HG03060 (cell line): ENCODE measurements at regions not wholly inside any gene's neighbourhood (a gene's known extent, or its start where the extent isn't known, plus 50 kb on each side); places are given as distances from the start of the nearest gene placed in this dataset.
"Not testable (repeated sequence)": the region's sequence is repeated elsewhere in the genome, so short reads cannot be mapped to it uniquely, and the experiment has no call there.

ENCODE experiments used
- ATAC-seq: cut with Tn5 transposase; IDR thresholded peaks from one replicate; pipeline ENCODE4 v1.9.1; 2021; ENCODE audit warnings: low read depth, moderate number of reproducible peaks; ENCODE audit not compliant: unreplicated experiment

DNA sequence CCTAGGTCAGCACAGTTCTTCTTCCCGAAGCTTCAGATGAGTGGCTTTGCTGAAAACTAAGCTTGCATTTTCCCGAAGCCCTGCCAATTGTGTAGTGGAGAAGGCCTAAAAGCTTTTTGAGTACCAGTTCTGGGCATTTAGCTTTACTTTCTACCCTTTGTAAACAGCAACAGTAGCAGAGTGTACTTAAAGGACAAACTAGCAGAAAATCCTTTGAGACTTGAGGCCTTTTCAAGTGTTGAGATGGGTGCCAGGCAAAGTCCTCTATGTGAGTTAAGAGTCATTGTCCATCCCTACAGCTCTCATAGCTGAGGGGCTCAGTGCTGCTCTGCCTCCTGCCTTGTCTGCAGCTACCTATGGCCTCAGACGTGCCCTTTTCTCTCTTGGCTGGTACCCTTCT is 368.2 kb downstream of the CCSER2 start:
- no peak for ATAC-seq

DNA sequence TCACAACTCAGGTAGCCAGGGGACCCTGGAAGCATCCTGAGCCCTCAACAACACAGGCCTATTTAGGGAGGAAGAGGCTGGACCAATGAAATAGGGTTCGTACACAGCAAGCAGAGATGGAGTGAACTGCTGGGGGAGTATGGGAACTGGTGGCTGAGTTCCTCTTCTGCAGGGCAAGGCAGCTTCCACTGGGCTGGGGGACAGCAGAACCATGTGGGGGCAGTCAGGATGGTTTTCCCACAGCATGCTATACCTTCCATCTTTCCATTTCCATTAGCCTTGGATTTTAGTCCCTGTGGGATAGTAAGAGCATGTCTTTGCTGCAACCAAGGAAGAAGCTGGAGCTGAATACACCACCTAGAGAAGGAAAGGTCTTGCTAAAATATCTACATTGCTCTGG is 370.6 kb downstream of the CCSER2 start:
- ATAC-seq: no peak

- ATAC-seq: no peak
These were observed 372.4 kb downstream of the CCSER2 start for GRCh38 chr10:84700668-84701369.

- no peak for ATAC-seq
These were observed 373.0 kb downstream of the CCSER2 start for GRCh38 chr10:84701370-84701720.

GRCh38 chr10:84704101-84704500 is 375.7 kb downstream of the CCSER2 start:
- no peak for ATAC-seq

DNA sequence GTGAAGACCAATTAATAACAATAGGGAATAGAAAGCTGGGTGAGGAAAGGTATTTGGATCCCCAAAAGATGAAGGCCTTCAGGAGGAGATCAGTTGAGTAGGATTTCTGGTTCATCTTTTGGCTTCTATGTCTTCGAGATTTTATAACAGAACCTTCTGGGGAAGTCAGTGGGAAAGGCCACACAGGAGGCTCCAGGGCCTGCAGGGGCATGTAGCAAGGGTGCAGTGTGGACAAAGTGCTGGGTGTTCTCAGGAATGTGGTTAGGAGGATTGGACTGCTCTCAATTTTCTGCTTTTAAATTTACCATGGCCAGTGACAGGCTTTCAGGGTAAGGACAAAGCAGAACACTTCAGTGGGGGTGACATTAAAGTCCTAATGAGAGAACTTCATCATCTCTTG is 378.0 kb downstream of the CCSER2 start:
- ATAC-seq: no peak

- no peak for ATAC-seq
These were observed 378.5 kb downstream of the CCSER2 start for GRCh38 chr10:84706875-84707274.

- ATAC-seq: no peak
These were observed 387.5 kb downstream of the CCSER2 start for GRCh38 chr10:84715911-84716310.

GRCh38 chr10:84718877-84719616 is 390.7 kb downstream of the CCSER2 start:
- ATAC-seq: no peak

- ATAC-seq: no peak
These were observed 391.3 kb downstream of the CCSER2 start for GRCh38 chr10:84719687-84720086.

- no peak for ATAC-seq
These were observed 399.0 kb downstream of the CCSER2 start for GRCh38 chr10:84727398-84727797.

GRCh38 chr10:84739126-84739525 is 410.7 kb downstream of the CCSER2 start:
- ATAC-seq: not testable (repeated sequence)

- ATAC-seq: no peak
These were observed 411.3 kb downstream of the CCSER2 start for GRCh38 chr10:84739641-84740040.

DNA sequence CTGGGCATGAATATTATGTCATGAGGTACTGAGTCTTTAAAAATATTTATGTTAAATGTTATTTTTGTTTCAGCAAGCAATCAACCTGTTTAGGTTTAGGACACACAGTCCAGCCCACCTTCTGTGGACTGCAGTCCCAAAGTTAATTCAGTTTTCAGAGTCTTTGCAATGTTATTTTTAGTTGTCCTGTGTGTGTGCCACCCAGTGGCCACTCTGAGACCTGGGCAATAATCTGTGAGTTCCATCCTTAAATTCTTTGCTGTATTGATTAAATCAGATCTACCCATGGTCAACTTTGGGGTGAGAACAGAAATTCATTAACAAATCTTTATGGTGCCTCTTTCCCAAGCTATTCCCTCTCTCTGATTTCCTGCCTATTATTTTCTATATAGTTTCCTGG is 415.1 kb downstream of the CCSER2 start:
- no peak for ATAC-seq

- ATAC-seq: no peak
These were observed 426.9 kb downstream of the CCSER2 start for GRCh38 chr10:84755311-84755710.

DNA sequence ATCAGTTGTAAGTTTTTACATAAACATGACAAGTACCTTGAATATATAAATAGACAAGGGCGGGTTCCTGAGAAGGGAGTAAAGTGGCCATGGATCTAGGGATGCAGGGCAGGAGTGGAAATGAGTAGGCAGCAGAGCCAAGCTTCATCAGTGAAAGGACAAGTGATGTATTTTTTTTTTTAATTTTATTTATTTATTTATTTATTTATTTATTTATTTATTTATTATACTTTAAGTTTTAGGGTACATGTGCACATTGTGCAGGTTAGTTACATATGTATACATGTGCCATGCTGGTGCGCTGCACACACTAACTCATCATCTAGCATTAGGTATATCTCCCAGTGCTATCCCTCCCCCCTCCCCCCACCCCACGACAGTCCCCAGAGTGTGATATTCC is 428.3 kb downstream of the CCSER2 start:
- ATAC-seq: not testable (repeated sequence)

DNA sequence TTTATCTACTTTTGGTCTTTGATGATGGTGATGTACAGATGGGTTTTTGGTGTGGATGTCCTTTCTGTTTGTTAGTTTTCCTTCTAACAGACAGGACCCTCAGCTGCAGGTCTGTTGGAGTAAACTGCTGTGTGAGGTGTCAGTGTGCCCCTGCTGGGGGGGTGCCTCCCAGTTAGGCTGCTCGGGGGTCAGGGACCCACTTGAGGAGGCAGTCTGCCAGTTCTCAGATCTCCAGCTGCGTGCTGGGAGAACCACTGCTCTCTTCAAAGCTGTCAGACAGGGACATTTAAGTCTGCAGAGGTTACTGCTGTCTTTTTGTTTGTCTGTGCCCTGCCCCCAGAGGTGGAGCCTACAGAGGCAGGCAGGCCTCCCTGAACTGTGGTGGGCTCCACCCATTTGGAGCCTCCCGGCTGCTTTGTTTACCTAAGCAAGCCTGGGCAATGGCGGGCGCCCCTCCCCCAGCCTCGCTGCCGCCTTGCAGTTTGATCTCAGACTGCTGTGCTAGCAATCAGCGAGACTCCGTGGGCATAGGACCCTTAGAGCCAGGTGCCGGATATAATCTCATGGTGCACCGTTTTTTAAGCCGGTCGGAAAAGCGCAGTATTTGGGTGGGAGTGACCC is 433.7 kb downstream of the CCSER2 start:
- ATAC-seq: not testable (repeated sequence)

- no peak for ATAC-seq
These were observed 434.5 kb downstream of the CCSER2 start for GRCh38 chr10:84762754-84763394.

DNA sequence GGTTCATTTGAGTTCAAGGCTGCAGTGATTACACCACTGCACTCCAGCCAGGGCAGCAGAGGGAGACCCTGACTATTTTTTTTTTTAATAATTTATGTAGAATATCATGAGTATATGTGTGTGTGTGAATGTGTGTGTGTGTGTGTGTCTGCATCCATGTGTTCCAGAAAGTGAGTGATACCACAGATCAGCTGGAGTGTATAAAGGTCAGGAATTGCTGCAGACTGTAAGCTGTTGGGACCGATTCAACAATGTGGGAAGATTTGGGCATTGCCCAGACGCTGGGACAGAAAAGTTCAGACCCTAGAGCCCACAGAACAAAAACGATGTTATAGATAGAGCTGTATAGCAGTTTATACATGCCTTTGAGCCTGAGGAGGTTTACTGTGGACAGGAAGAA is 435.6 kb downstream of the CCSER2 start:
- no peak for ATAC-seq

DNA sequence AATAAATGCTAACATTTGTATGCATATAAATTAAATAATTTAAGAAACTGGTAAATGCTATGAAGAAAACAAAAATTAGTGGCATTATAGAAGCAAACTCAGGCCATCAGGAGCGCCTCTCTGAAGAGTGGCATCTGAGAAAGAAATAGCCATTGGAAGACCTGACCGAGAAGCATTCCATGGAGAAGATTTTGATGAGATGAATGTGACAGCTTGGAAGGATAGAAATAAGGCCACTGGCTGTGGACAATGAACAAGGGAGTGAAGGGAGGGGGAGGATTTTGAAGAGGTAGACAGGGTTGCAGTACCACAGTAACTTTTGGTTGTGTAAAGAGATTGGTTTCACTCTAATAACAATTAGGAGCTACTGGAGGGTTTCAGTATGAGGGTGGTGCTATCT is 436.7 kb downstream of the CCSER2 start:
- no peak for ATAC-seq

GRCh38 chr10:84765656-84766055 is 437.3 kb downstream of the CCSER2 start:
- no peak for ATAC-seq
